Suprapubic skin (tissue), 4 donors: ENCODE measurements at regions not wholly inside any gene's neighbourhood (a gene's known extent, or its start where the extent isn't known, plus 50 kb on each side); places are given as distances from the start of the nearest gene placed in this dataset.

ENCODE experiments used
- DNase-seq, 2 donors: peaks; one replicate each; pipeline ENCODE4 v3.0.0-alpha.2; 2019; ENCODE audit warnings: low spot score in 2 of 2
- H3K27ac ChIP-seq: fragments of 200-600 bp; sonication (generic); one replicate; pipeline ENCODE4 v1.5.1; 2019
- H3K27me3 ChIP-seq: fragments of 200-600 bp; sonication (generic); one replicate; pipeline ENCODE4 v1.5.1; 2019
- H3K36me3 ChIP-seq: fragments of 200-600 bp; sonication (generic); one replicate; pipeline ENCODE4 v1.5.1; 2019
- H3K4me1 ChIP-seq: fragments of 200-600 bp; sonication (generic); one replicate; pipeline ENCODE4 v1.5.1; 2019
- H3K4me3 ChIP-seq: fragments of 200-600 bp; sonication (generic); one replicate; pipeline ENCODE4 v1.5.1; 2019; ENCODE audit warnings: mild to moderate bottlenecking
- H3K9me3 ChIP-seq: fragments of 200-600 bp; sonication (generic); one replicate; pipeline ENCODE4 v1.5.1; 2019
- CTCF ChIP-seq, 2 donors: fragments of 200-600 bp in 1 of 2; fragments of 450-650 bp in 1 of 2; sonication (generic) in 1 of 2; IDR thresholded peaks; one replicate each; pipeline ENCODE4 v1.5.1; 2016 to 2019; ENCODE audit warnings: antibody characterized with exemption in 2 of 2, mild to moderate bottlenecking in 1 of 2, moderate library complexity in 1 of 2
- EP300 ChIP-seq: sonication (generic); formaldehyde crosslinking; IDR thresholded peaks from one replicate; pipeline ENCODE4 v1.6.1; 2017; ENCODE audit warnings: antibody characterized with exemption
- POLR2A ChIP-seq, 2 donors: fragments of 450-650 bp; IDR thresholded peaks; one replicate each; pipeline ENCODE4 v1.6.1; 2017; ENCODE audit warnings: antibody characterized with exemption in 2 of 2, mild to moderate bottlenecking in 2 of 2, moderate library complexity in 2 of 2
- POLR2AphosphoS5 ChIP-seq, 3 donors: sonication (generic); formaldehyde crosslinking; IDR thresholded peaks; one replicate each; pipeline ENCODE4 v1.6.1; 2017; ENCODE audit warnings: antibody characterized with exemption in 3 of 3
- WGBS: methylation state at CpG from one replicate; pipeline ENCODE4 v1.1.5; 2018; 5-methylcytosine and 5-hydroxymethylcytosine counted together

GRCh38 chr19:32020538-32020937, 324.9 kb upstream of the ZNF507 start:
- no peak for TF ChIP-seq POLR2AphosphoS5 (IDR thresholded peaks at IDR 0.05)
- Histone ChIP-seq H3K4me1 (no peaks in the 10 kb centered on the region), H3K4me3 (no peak overlapping the region), H3K9me3 (no peaks in the 10 kb centered on the region), H3K36me3 (no peaks in the 10 kb centered on the region), H3K27ac (no peak overlapping the region), H3K27me3 (peaks cover 8% of the 10 kb centered on the region)
- 86% methylated on average over 2 of the region's 2 CpGs for WGBS
- DNase-seq = no peak

- no peak overlapping the region for H3K27ac ChIP-seq
- H3K9me3 ChIP-seq = no peaks in the 10 kb centered on the region
- no peak for DNase-seq
- no peak overlapping the region for H3K4me3 ChIP-seq
- TF ChIP-seq POLR2A (IDR thresholded peaks at IDR 0.05) (no peak), CTCF (IDR thresholded peaks at IDR 0.05) (no peak), POLR2AphosphoS5 (IDR thresholded peaks at IDR 0.05) (no peak), EP300 (no peak)
- H3K36me3 ChIP-seq = no peaks in the 10 kb centered on the region
- WGBS = 47% methylated on average over 9 of the region's 9 CpGs
- peaks cover 8% of the 10 kb centered on the region for H3K27me3 ChIP-seq
- H3K4me1 ChIP-seq = no peaks in the 10 kb centered on the region
Observed at GRCh38 chr19:32022044-32022640, 323.3 kb upstream of the ZNF507 start.

DNA sequence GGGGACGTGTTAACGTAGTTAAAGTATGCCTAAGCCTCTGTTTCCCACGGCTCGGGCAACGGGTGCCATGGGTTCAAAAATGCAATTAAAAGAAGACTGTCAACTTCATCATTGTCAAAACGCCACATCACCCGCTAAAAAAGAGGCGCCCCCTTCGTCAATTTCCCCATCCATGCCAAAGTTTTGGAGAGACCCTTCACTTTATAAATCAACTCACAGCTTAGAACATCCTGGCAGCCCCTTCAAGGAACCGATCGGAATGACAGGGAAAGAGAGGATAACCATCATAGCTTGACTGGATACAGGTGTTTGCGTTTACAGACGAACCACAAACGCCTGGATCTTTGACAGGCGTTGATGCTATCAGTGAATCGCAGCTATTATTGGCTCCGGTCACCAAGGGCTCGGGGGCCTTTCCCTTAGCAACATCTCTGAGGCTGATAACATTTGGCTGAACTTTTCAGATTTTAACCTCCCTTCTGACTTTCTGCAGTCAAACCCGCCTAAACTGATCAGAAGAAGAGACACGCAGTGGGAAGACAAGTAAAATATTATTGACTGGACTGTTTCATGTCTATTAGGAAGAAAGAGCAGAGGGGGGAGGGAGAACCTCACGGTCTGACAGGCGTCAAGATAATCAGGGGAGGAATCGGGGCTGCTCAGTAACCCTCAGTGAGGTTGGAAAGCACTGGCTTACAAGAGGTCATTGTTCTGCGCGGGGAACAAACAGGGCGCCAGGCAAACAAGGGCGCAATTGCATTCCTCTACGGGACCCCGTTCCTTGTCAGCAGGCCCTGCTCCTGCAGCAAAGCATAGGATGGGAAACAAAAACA, 322.5 kb upstream of the ZNF507 start:
- DNase-seq = no peak
- Histone ChIP-seq H3K4me3 (no peak overlapping the region), H3K9me3 (no peaks in the 10 kb centered on the region), H3K4me1 (no peaks in the 10 kb centered on the region), H3K27ac (no peak overlapping the region), H3K36me3 (no peaks in the 10 kb centered on the region), H3K27me3 (peaks cover 12% of the 10 kb centered on the region)
- TF ChIP-seq EP300 (no peak), POLR2A (IDR thresholded peaks at IDR 0.05) (no peak), POLR2AphosphoS5 (IDR thresholded peaks at IDR 0.05) (no peak), CTCF (IDR thresholded peaks at IDR 0.05) (no peak)
- 35% methylated on average over 29 of the region's 29 CpGs for WGBS

- peaks cover 15% of the 10 kb centered on the region for H3K27me3 ChIP-seq
- no peak for DNase-seq
- 47% methylated on average over 6 of the region's 6 CpGs for WGBS
- H3K27ac ChIP-seq = no peak overlapping the region
- no peaks in the 10 kb centered on the region for H3K4me1 ChIP-seq
- TF ChIP-seq POLR2A (IDR thresholded peaks at IDR 0.05) (no peak), EP300 (no peak), CTCF (IDR thresholded peaks at IDR 0.05) (no peak), POLR2AphosphoS5 (IDR thresholded peaks at IDR 0.05) (no peak)
- H3K36me3 ChIP-seq = no peaks in the 10 kb centered on the region
- H3K4me3 ChIP-seq = no peak overlapping the region
- no peaks in the 10 kb centered on the region for H3K9me3 ChIP-seq
Observed at GRCh38 chr19:32023564-32023832, 321.9 kb upstream of the ZNF507 start.

DNA sequence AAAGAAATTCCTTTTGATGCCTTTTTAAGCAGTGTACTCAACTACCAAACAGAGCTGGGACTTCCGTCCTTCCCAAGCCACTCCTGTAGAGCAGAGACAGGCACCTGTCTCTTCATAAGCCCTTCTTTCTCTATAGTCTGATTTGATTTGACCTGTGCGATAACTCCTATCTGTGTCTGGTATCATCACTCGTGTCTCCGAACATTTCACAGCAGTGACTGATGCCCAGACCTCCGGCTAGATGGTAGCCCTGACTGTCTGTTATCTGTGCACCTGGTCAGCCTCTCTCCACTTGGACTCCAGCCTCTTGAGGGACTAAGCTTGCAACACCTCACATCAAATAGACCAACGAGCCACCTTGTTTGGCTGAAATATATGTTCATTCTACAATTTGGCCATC, 316.2 kb upstream of the ZNF507 start:
- TF ChIP-seq CTCF (IDR thresholded peaks at IDR 0.05) (no peak), EP300 (no peak), POLR2A (IDR thresholded peaks at IDR 0.05) (no peak), POLR2AphosphoS5 (IDR thresholded peaks at IDR 0.05) (no peak)
- WGBS = 81% methylated on average over 6 of the region's 6 CpGs
- no peak for DNase-seq
- Histone ChIP-seq H3K9me3 (no peaks in the 10 kb centered on the region), H3K27ac (no peak overlapping the region), H3K27me3 (peaks cover 12% of the 10 kb centered on the region), H3K4me3 (no peak overlapping the region), H3K36me3 (no peaks in the 10 kb centered on the region), H3K4me1 (no peaks in the 10 kb centered on the region)
